ENCODE measurements at regions not wholly inside any gene's neighbourhood (a gene's known extent, or its start where the extent isn't known, plus 50 kb on each side); places are given as distances from the start of the nearest gene placed in this dataset.
A peak's percentile ranks its signal among the peaks of the same experiment; 100 is the strongest.

- peak; percentile 82 for ATAC-seq
- peak; percentile 85 for DNase-seq (ENCODE audit: missing footprints)
- intact Hi-C loops (cut with DNase I), result loop anchor here (5.0 kb wide), 1 partner anchor 95 kb away; no protein-coding TSS in a partner anchor
These were observed 64.0 kb upstream of the MAPRE2 start for GRCh38 chr18:34976899-34977837.

- intact Hi-C loops (cut with DNase I), result loop anchor here (5.0 kb wide), 1 partner anchor 96 kb away; no protein-coding TSS in a partner anchor
- DNase-seq (ENCODE audit: missing footprints) (peak; percentile 84), ATAC-seq (peak; percentile 37)
These were observed 63.2 kb upstream of the MAPRE2 start for GRCh38 chr18:34977838-34978532.

GRCh38 chr18:34978533-34978893, 62.7 kb upstream of the MAPRE2 start:
- ATAC-seq, result no peak
- intact Hi-C loops (cut with DNase I), result loop anchor here (5.0 kb wide), 1 partner anchor 96 kb away; no protein-coding TSS in a partner anchor
- DNase-seq (ENCODE audit: missing footprints), result no peak

- ATAC-seq, result peak; percentile 83
- intact Hi-C loops (cut with DNase I), result loop anchor here (5.0 kb wide), 1 partner anchor 97 kb away; no protein-coding TSS in a partner anchor
- peak; percentile 80 for DNase-seq (ENCODE audit: missing footprints)
These were observed 62.1 kb upstream of the MAPRE2 start for GRCh38 chr18:34978953-34979608.

- ATAC-seq (no peak), DNase-seq (ENCODE audit: missing footprints) (no peak)
- intact Hi-C loops (cut with DNase I), result no loop called here
These were observed 59.7 kb upstream of the MAPRE2 start for GRCh38 chr18:34981487-34981886.

- intact Hi-C loops (cut with DNase I), result no loop called here
- ATAC-seq (no peak), DNase-seq (ENCODE audit: missing footprints) (no peak)
These were observed 55.2 kb upstream of the MAPRE2 start for GRCh38 chr18:34985963-34986362.

- intact Hi-C loops (cut with DNase I), result no loop called here
- DNase-seq (ENCODE audit: missing footprints), result no peak
- ATAC-seq, result peak; percentile 46
These were observed 50.6 kb upstream of the MAPRE2 start for GRCh38 chr18:34990597-34990996.

GRCh38 chr18:34991152-34991551, 50.1 kb upstream of the MAPRE2 start:
- no peak for ATAC-seq
- DNase-seq (ENCODE audit: missing footprints), result no peak
- intact Hi-C loops (cut with DNase I), result no loop called here
